ENCODE measurements at regions not wholly inside any gene's neighbourhood (a gene's known extent, or its start where the extent isn't known, plus 50 kb on each side); places are given as distances from the start of the nearest gene placed in this dataset.

GRCh38 chrX:109049903-109050302 is 313.5 kb upstream of the IRS4 start:
- no peak overlapping the region for H3K4me2 ChIP-seq (ENCODE audit: low read length)
- H4K20me1 ChIP-seq (ENCODE audit: insufficient read depth, low read length) = no peaks in the 10 kb centered on the region
- Mint-ChIP-seq H3K36me3 (ENCODE audit: low read depth, unreplicated experiment) (no peaks in the 10 kb centered on the region), H3K27me3 (ENCODE audit: low read depth, unreplicated experiment) (no peaks in the 10 kb centered on the region), H3K9me3 (ENCODE audit: unreplicated experiment) (no peaks in the 10 kb centered on the region), H3K27ac (ENCODE audit: unreplicated experiment) (no peak overlapping the region), H3K4me3 (ENCODE audit: unreplicated experiment) (no peak overlapping the region), H3K4me1 (ENCODE audit: low read depth, unreplicated experiment) (no peaks in the 10 kb centered on the region)
- H3K9ac ChIP-seq (ENCODE audit: low read length) = no peak overlapping the region
- no peaks in the 10 kb centered on the region for H3K36me3 ChIP-seq (ENCODE audit: insufficient read depth, low read length)
- no peak overlapping the region for H3K4me3 ChIP-seq (ENCODE audit: insufficient read depth, low read depth, low read length)
- H3K9me3 ChIP-seq (ENCODE audit: insufficient read depth, low read depth, low read length) = no peaks in the 10 kb centered on the region
- no peaks in the 10 kb centered on the region for H3K79me2 ChIP-seq (ENCODE audit: insufficient read depth, low read length)
- no peak overlapping the region for H3K27ac ChIP-seq (ENCODE audit: low read depth, low read length)
- H2AFZ ChIP-seq (ENCODE audit: low read depth, low read length) = no peak overlapping the region
- H3K27me3 ChIP-seq (ENCODE audit: insufficient read depth, low read length) = no peaks in the 10 kb centered on the region
- DNase-seq (ENCODE audit: low read depth) (no peak), FAIRE-seq (no peak)
- H3K4me1 ChIP-seq (ENCODE audit: insufficient read depth, low read length) = no peaks in the 10 kb centered on the region
- TF ChIP-seq, protein P1, sequence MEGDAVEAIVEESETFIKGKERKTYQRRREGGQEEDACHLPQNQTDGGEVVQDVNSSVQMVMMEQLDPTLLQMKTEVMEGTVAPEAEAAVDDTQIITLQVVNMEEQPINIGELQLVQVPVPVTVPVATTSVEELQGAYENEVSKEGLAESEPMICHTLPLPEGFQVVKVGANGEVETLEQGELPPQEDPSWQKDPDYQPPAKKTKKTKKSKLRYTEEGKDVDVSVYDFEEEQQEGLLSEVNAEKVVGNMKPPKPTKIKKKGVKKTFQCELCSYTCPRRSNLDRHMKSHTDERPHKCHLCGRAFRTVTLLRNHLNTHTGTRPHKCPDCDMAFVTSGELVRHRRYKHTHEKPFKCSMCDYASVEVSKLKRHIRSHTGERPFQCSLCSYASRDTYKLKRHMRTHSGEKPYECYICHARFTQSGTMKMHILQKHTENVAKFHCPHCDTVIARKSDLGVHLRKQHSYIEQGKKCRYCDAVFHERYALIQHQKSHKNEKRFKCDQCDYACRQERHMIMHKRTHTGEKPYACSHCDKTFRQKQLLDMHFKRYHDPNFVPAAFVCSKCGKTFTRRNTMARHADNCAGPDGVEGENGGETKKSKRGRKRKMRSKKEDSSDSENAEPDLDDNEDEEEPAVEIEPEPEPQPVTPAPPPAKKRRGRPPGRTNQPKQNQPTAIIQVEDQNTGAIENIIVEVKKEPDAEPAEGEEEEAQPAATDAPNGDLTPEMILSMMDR (IDR thresholded peaks at IDR 0.05; ENCODE audit: insufficient read depth, low read depth, low read length) = no peak
- no peak for TF ChIP-seq EZH2 (IDR thresholded peaks at IDR 0.05; ENCODE audit: insufficient read depth, low read length)

DNA sequence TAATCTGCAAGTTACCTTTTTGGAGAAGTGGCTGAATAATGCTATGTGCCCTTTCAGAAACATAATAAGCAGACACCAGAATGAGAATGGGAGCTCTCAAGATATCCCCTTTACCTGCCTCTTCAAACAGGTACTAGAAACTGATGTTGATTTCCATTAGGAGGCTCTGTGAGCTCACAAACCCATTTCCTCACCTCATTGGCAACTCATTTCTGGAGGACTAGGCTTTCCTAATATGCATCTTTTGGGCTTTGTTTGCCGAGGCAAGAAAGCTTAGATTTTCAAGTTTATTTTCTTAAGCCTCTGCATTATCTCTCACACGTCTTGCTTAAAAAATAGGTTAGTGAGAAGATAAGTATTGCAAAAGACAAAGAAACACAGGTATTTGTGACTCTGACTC is 313.1 kb upstream of the IRS4 start:
- Histone ChIP-seq H4K20me1 (ENCODE audit: insufficient read depth, low read length) (no peaks in the 10 kb centered on the region), H3K4me1 (ENCODE audit: insufficient read depth, low read length) (no peaks in the 10 kb centered on the region), H3K4me2 (ENCODE audit: low read length) (no peak overlapping the region), H3K9ac (ENCODE audit: low read length) (no peak overlapping the region), H3K36me3 (ENCODE audit: insufficient read depth, low read length) (no peaks in the 10 kb centered on the region), H3K9me3 (ENCODE audit: insufficient read depth, low read depth, low read length) (no peaks in the 10 kb centered on the region), H3K27me3 (ENCODE audit: insufficient read depth, low read length) (no peaks in the 10 kb centered on the region), H3K27ac (ENCODE audit: low read depth, low read length) (no peak overlapping the region), H2AFZ (ENCODE audit: low read depth, low read length) (no peak overlapping the region), H3K79me2 (ENCODE audit: insufficient read depth, low read length) (no peaks in the 10 kb centered on the region), H3K4me3 (ENCODE audit: insufficient read depth, low read depth, low read length) (no peak overlapping the region)
- Mint-ChIP-seq H3K27me3 (ENCODE audit: low read depth, unreplicated experiment) (no peaks in the 10 kb centered on the region), H3K4me3 (ENCODE audit: unreplicated experiment) (no peak overlapping the region), H3K9me3 (ENCODE audit: unreplicated experiment) (no peaks in the 10 kb centered on the region), H3K36me3 (ENCODE audit: low read depth, unreplicated experiment) (no peaks in the 10 kb centered on the region), H3K4me1 (ENCODE audit: low read depth, unreplicated experiment) (no peaks in the 10 kb centered on the region), H3K27ac (ENCODE audit: unreplicated experiment) (no peak overlapping the region)
- TF ChIP-seq, protein P1 (IDR thresholded peaks at IDR 0.05; ENCODE audit: insufficient read depth, low read depth, low read length) = no peak
- no peak for TF ChIP-seq EZH2 (IDR thresholded peaks at IDR 0.05; ENCODE audit: insufficient read depth, low read length)
- peak; percentile 92 for FAIRE-seq
- no peak for DNase-seq (ENCODE audit: low read depth)

- H3K27me3 ChIP-seq (ENCODE audit: insufficient read depth, low read length) = no peaks in the 10 kb centered on the region
- H3K4me2 ChIP-seq (ENCODE audit: low read length) = no peak overlapping the region
- no peaks in the 10 kb centered on the region for H3K9me3 ChIP-seq (ENCODE audit: insufficient read depth, low read depth, low read length)
- H4K20me1 ChIP-seq (ENCODE audit: insufficient read depth, low read length) = no peaks in the 10 kb centered on the region
- no peaks in the 10 kb centered on the region for H3K36me3 ChIP-seq (ENCODE audit: insufficient read depth, low read length)
- no peak overlapping the region for H2AFZ ChIP-seq (ENCODE audit: low read depth, low read length)
- Mint-ChIP-seq H3K27ac (ENCODE audit: unreplicated experiment) (no peak overlapping the region), H3K27me3 (ENCODE audit: low read depth, unreplicated experiment) (no peaks in the 10 kb centered on the region), H3K9me3 (ENCODE audit: unreplicated experiment) (no peaks in the 10 kb centered on the region), H3K4me1 (ENCODE audit: low read depth, unreplicated experiment) (peaks cover 2% of the 10 kb centered on the region), H3K36me3 (ENCODE audit: low read depth, unreplicated experiment) (no peaks in the 10 kb centered on the region), H3K4me3 (ENCODE audit: unreplicated experiment) (no peak overlapping the region)
- H3K27ac ChIP-seq (ENCODE audit: low read depth, low read length) = no peak overlapping the region
- TF ChIP-seq EZH2 (IDR thresholded peaks at IDR 0.05; ENCODE audit: insufficient read depth, low read length) = no peak
- TF ChIP-seq, protein P1 (IDR thresholded peaks at IDR 0.05; ENCODE audit: insufficient read depth, low read depth, low read length) = no peak
- no peak overlapping the region for H3K9ac ChIP-seq (ENCODE audit: low read length)
- FAIRE-seq (no peak), DNase-seq (ENCODE audit: low read depth) (no peak)
- no peaks in the 10 kb centered on the region for H3K4me1 ChIP-seq (ENCODE audit: insufficient read depth, low read length)
- H3K4me3 ChIP-seq (ENCODE audit: insufficient read depth, low read depth, low read length) = no peak overlapping the region
- H3K79me2 ChIP-seq (ENCODE audit: insufficient read depth, low read length) = no peaks in the 10 kb centered on the region
Observed at GRCh38 chrX:109040057-109040456, 303.7 kb upstream of the IRS4 start.
